K562 (cell line): ENCODE measurements at regions not wholly inside any gene's neighbourhood (a gene's known extent, or its start where the extent isn't known, plus 50 kb on each side); places are given as distances from the start of the nearest gene placed in this dataset.

ENCODE experiments used
- ATAC-seq: fragments of 200-7000 bp; cut with Tn5 transposase; 3 replicates; pipeline ENCODE4 v1.9.1; 2020; ENCODE audit warnings: moderate library complexity
- BruUV-seq: library from RNA; stranded (reverse); fragments of 400-500 nt; replicated peaks from 2 replicates; lab custom pipeline; 2021; lab: Mats Ljungman, UMichigan
- CTCF ChIA-PET: fragments of 300-600 bp; formaldehyde crosslinking; extraction: SDS; loops from one replicate; lab custom pipeline; 2021; ENCODE audit warnings: low intra/inter-chr PET ratio; lab: Yijun Ruan, JAX
- POLR2A ChIA-PET: fragments of 300-600, 350-650 bp; sonication (Branson Sonifier 250); formaldehyde crosslinking; extraction: SDS; loops from one replicate; lab custom pipeline; 2021; ENCODE audit warnings: antibody characterized with exemption, inconsistent platforms; lab: Yijun Ruan, JAX
- DNase-seq, 4 experiments: peaks; one replicate each; pipeline versions ENCODE4 v3.0.0 to v3.0.0-alpha.2; 2011 to 2018; ENCODE audit warnings: low spot score in 3 of 4, mixed read lengths in 3 of 4; ENCODE audit errors: extremely low read depth in 1 of 4
- FAIRE-seq: peaks from 2 replicates; lab custom pipeline; 2011; peaks lifted over from hg19 to GRCh38; lab: Jason Lieb, UNC
- H2AFZ ChIP-seq: 2 replicates; pipeline ENCODE4 v1.6.0; 2011; ENCODE audit warnings: low read depth, low read length, control low read depth, inconsistent platforms
- H3K27ac ChIP-seq: fragments of 200-600 bp; 3 replicates; pipeline ENCODE4 v1.8.0; 2011; ENCODE audit warnings: low read depth, mild to moderate bottlenecking, control low read depth, inconsistent platforms, low read length, moderate library complexity, mixed read lengths; ENCODE audit errors: extremely low read depth
- H3K27me3 ChIP-seq, 2 experiments: fragments of 300-600 bp in 1 of 2; 2 replicates in 1 of 2; 3 replicates in 1 of 2; pipeline versions ENCODE4 v1.6.0 to v1.8.0; 2011; ENCODE audit warnings: inconsistent platforms in 2 of 2, low read length in 2 of 2, mild to moderate bottlenecking in 1 of 2, mixed read lengths in 1 of 2, moderate library complexity in 1 of 2; ENCODE audit not compliant: control insufficient read depth in 2 of 2, insufficient read depth in 2 of 2
- H3K36me3 ChIP-seq: fragments of 300-600 bp; 3 replicates; pipeline ENCODE4 v1.8.0; 2011; ENCODE audit warnings: mild to moderate bottlenecking, low read length, inconsistent platforms; ENCODE audit not compliant: control insufficient read depth, insufficient read depth
- H3K4me1 ChIP-seq, 2 experiments: fragments of 200-600 bp in 1 of 2; replicated peaks in 1 of 2; 2 replicates in 1 of 2; 3 replicates in 1 of 2; pipeline versions ENCODE4 v1.5.1 to v1.8.0; 2011; ENCODE audit warnings: inconsistent platforms in 2 of 2, low read length in 2 of 2, mild to moderate bottlenecking in 1 of 2, mixed read lengths in 1 of 2, moderate library complexity in 1 of 2; ENCODE audit not compliant: control insufficient read depth in 2 of 2, insufficient read depth in 2 of 2
- H3K4me2 ChIP-seq: 2 replicates; pipeline ENCODE4 v1.6.1; 2011; ENCODE audit warnings: low read length, control low read depth, inconsistent platforms, mixed read lengths; ENCODE audit not compliant: insufficient read depth
- H3K4me3 ChIP-seq: fragments of 200-600 bp; sonication (generic), shearing (Covaris generic); 2 replicates; pipeline ENCODE4 v1.5.1; 2016; ENCODE audit warnings: control low read depth, inconsistent platforms
- H3K79me2 ChIP-seq: fragments of 200-600 bp; 3 replicates; pipeline ENCODE4 v1.8.0; 2011; ENCODE audit warnings: low read length, inconsistent platforms; ENCODE audit not compliant: control insufficient read depth, insufficient read depth
- H3K9ac ChIP-seq, 2 experiments: 2 replicates each; pipeline versions ENCODE4 v1.6.0 to v1.6.1; 2011; ENCODE audit warnings: low read depth in 2 of 2, low read length in 2 of 2, control low read depth in 1 of 2, inconsistent platforms in 1 of 2, mild to moderate bottlenecking in 1 of 2, mixed read lengths in 1 of 2; ENCODE audit not compliant: insufficient read depth in 1 of 2
- H3K9me1 ChIP-seq: one replicate; pipeline ENCODE4 v1.6.0; 2011; ENCODE audit warnings: inconsistent platforms, mild to moderate bottlenecking, low read length, moderate library complexity; ENCODE audit not compliant: control insufficient read depth, insufficient read depth
- H3K9me3 ChIP-seq: replicated peaks from 2 replicates; pipeline ENCODE4 v1.5.1; 2011; ENCODE audit warnings: low read depth, low read length, inconsistent platforms; ENCODE audit not compliant: control insufficient read depth, insufficient read depth
- H4K20me1 ChIP-seq: replicated peaks from 2 replicates; pipeline ENCODE4 v1.6.1; 2011; ENCODE audit warnings: low read length, inconsistent platforms, mixed read lengths; ENCODE audit not compliant: control insufficient read depth, insufficient read depth
- ARID1B ChIP-seq: fragments of 450-650 bp; IDR thresholded peaks from 2 replicates; pipeline ENCODE4 v1.6.1; 2016; ENCODE audit warnings: antibody characterized with exemption, mild to moderate bottlenecking, inconsistent platforms
- CBX1 ChIP-seq: sonication (generic); IDR thresholded peaks from 2 replicates; pipeline ENCODE4 v1.6.1; 2016; ENCODE audit warnings: antibody characterized with exemption, low read depth, mild to moderate bottlenecking
- KAT2B ChIP-seq: IDR thresholded peaks from one replicate; pipeline ENCODE4 v1.6.1; 2012; ENCODE audit warnings: low read depth, mild to moderate bottlenecking, control low read depth, inconsistent platforms, low read length, moderate library complexity
- MCM3 ChIP-seq: fragments of 450-650 bp; IDR thresholded peaks from 2 replicates; pipeline ENCODE4 v1.6.1; 2016
- MCM5 ChIP-seq: fragments of 450-650 bp; IDR thresholded peaks from 2 replicates; pipeline ENCODE4 v1.6.1; 2016; ENCODE audit warnings: low read depth
- SLC30A9 ChIP-seq: fragments of 250-450 bp; sonication (Bioruptor Pico); IDR thresholded peaks from 2 replicates; pipeline ENCODE4 v1.8.0; 2022; ENCODE audit warnings: mild to moderate bottlenecking, moderate library complexity
- SMC3 ChIP-seq: conservative IDR thresholded peaks from 2 replicates; pipeline ENCODE4 v1.6.1; 2011; ENCODE audit warnings: low read depth, low read length, improper control_type of control experiment; ENCODE audit not compliant: insufficient read depth
- ZNF184 ChIP-seq: sonication (generic); formaldehyde crosslinking; IDR thresholded peaks from 2 replicates; pipeline ENCODE4 v1.5.0; 2020; ENCODE audit warnings: missing genetic modification reagents
- ZNF696 ChIP-seq: fragments of 250-450 bp; sonication (Bioruptor Pico); conservative IDR thresholded peaks from 2 replicates; pipeline ENCODE4 v1.4.0; 2020; ENCODE audit warnings: mild to moderate bottlenecking, moderate library complexity
- WGBS: fragments of 100-300 bp; shearing (Covaris generic); methylation state at CpG from one replicate; pipeline ENCODE4 v1.1.6; 2016; ENCODE audit warnings: low coverage, mixed read lengths; ENCODE audit not compliant: insufficient coverage; ENCODE audit errors: missing lambda C conversion rate; 5-methylcytosine and 5-hydroxymethylcytosine counted together
- in situ Hi-C: fragments of 300-500 bp; cut with MboI; formaldehyde crosslinking; loops from 4 replicates; pipeline ENCODE4 v1.15.0; 2018; ENCODE audit warnings: inconsistent platforms, mixed read lengths
- intact Hi-C: fragments of 100-400 bp; cut with micrococcal nuclease; formaldehyde crosslinking; loops from 2 replicates; pipeline ENCODE4 v1.14.2; 2022
- TF ChIP-seq, protein P1 (sequence below): IDR thresholded peaks from 2 replicates; pipeline ENCODE4 v1.6.1; 2011; ENCODE audit not compliant: insufficient read length; ENCODE audit errors: extremely low read depth
- TF ChIP-seq, protein P2 (sequence below), 3 experiments: fragments of 200-800 bp in 1 of 3; sonication (Bioruptor generic) in 1 of 3; sonication (generic) in 1 of 3; formaldehyde crosslinking in 1 of 3; IDR thresholded peaks; 2 replicates each; pipeline versions ENCODE4 v1.6.1 to v1.8.0; 2016 to 2022; ENCODE audit warnings: mild to moderate bottlenecking in 2 of 3, missing compliant biosample characterization in 2 of 3, missing genetic modification characterization in 2 of 3, missing genetic modification reagents in 1 of 3

DNA sequence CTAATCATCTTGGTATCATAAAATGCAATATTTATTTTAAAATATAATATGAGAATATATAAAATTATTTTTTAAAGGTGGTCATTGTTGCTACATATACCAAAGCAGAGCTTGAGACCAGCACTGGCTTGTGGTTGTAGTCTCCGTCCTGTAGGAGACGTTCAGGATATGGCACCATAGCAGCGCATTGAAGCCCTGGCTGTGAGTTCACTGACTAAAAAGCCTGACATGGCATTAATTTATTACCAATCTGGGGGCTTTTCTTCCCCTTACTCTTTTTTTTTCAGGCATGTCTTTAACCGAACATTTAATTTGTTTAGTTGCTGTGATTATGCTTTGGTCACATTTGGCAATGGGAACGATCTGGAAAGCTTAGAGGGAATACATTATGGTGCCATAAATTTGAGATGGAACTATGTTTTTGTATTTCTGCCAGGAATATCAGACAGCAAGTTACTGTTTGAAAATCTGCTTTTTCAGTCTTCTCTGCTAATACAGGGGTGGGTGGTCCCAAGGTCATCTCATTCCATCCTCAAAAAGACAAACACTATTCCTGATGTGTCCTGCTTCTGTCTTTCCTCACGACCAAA is 108.5 kb downstream of the ZIC4 start:
- no TSS peak for BruUV-seq
- Histone ChIP-seq H3K27ac (no peak overlapping the region), H3K9me1 (no peaks in the 10 kb centered on the region), H3K4me3 (no peak overlapping the region), H3K4me1 (no peaks in the 10 kb centered on the region), H3K79me2 (no peaks in the 10 kb centered on the region), H4K20me1 (no peaks in the 10 kb centered on the region), H3K4me2 (no peak overlapping the region), H3K36me3 (no peaks in the 10 kb centered on the region), H3K9me3 (no peaks in the 10 kb centered on the region; the same call in 1 of the 2 replicates), H2AFZ (no peak overlapping the region), H3K27me3 (no peaks in the 10 kb centered on the region), H3K9ac (no peak overlapping the region)
- ATAC-seq, result no peak
- in situ Hi-C loops (no loop called here), intact Hi-C loops (no loop called here)
- no peak for DNase-seq
- under 1% methylated on average over 6 of the region's 6 CpGs for WGBS
- CTCF ChIA-PET, result no interaction called here
- TF ChIP-seq ARID1B (no peak), ZNF184 (no peak), SMC3 (no peak), KAT2B (no peak), MCM5 (no peak), MCM3 (no peak), CBX1 (no peak), ZNF696 (CRISPR knock-in tag) (no peak), SLC30A9 (no peak)
- TF ChIP-seq, protein P1, sequence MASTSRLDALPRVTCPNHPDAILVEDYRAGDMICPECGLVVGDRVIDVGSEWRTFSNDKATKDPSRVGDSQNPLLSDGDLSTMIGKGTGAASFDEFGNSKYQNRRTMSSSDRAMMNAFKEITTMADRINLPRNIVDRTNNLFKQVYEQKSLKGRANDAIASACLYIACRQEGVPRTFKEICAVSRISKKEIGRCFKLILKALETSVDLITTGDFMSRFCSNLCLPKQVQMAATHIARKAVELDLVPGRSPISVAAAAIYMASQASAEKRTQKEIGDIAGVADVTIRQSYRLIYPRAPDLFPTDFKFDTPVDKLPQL, result no peak
- TF ChIP-seq, protein P2, sequence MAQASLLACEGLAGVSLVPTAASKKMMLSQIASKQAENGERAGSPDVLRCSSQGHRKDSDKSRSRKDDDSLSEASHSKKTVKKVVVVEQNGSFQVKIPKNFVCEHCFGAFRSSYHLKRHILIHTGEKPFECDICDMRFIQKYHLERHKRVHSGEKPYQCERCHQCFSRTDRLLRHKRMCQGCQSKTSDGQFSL (CRISPR knock-in tag; IDR thresholded peaks at IDR 0.05), result no peak
- TF ChIP-seq, protein P2 (tag; IDR thresholded peaks at IDR 0.05), result no peak
- FAIRE-seq, result no peak
- POLR2A ChIA-PET, result no interaction called here
